Activated CD8-positive, alpha-beta memory T cell treated with anti-CD3 and anti-CD28 coated beads, Interleukin-2, amount 10 ng/mL, durations not matched to agents 7 days and 5 days (primary cell): ENCODE measurements at regions not wholly inside any gene's neighbourhood (a gene's known extent, or its start where the extent isn't known, plus 50 kb on each side); places are given as distances from the start of the nearest gene placed in this dataset.
"Not testable (repeated sequence)": the region's sequence is repeated elsewhere in the genome, so short reads cannot be mapped to it uniquely, and the experiment has no call there.

ENCODE experiments used
- ATAC-seq: fragments of 150-1000 bp; cut with Tn5 transposase; one replicate; pipeline ENCODE4 v1.10.0; 2021; ENCODE audit warnings: moderate library complexity
- CTCF ChIA-PET: fragments of 350-600 bp; sonication (Branson Sonifier 250); formaldehyde crosslinking; loops from one replicate; lab custom pipeline; 2021; ENCODE audit warnings: antibody characterized with exemption; lab: Charles Lee
- DNase-seq: peaks from one replicate; pipeline ENCODE4 v3.0.0-alpha.2; 2020
- H3K27ac Mint-ChIP-seq: one replicate; pipeline ENCODE4 v1.8.0; 2021; ENCODE audit warnings: mild to moderate bottlenecking, mixed read lengths
- H3K27me3 Mint-ChIP-seq: one replicate; pipeline ENCODE4 v1.8.0; 2021; ENCODE audit warnings: mixed read lengths
- H3K36me3 Mint-ChIP-seq: one replicate; pipeline ENCODE4 v1.8.0; 2021; ENCODE audit warnings: mild to moderate bottlenecking, mixed read lengths
- H3K4me1 Mint-ChIP-seq: one replicate; pipeline ENCODE4 v1.8.0; 2021; ENCODE audit warnings: mixed read lengths
- H3K4me3 Mint-ChIP-seq: one replicate; pipeline ENCODE4 v1.8.0; 2021; ENCODE audit warnings: mild to moderate bottlenecking, moderate library complexity, mixed read lengths
- H3K9me3 Mint-ChIP-seq: one replicate; pipeline ENCODE4 v1.8.0; 2022; ENCODE audit warnings: low read depth, mixed read lengths

DNA sequence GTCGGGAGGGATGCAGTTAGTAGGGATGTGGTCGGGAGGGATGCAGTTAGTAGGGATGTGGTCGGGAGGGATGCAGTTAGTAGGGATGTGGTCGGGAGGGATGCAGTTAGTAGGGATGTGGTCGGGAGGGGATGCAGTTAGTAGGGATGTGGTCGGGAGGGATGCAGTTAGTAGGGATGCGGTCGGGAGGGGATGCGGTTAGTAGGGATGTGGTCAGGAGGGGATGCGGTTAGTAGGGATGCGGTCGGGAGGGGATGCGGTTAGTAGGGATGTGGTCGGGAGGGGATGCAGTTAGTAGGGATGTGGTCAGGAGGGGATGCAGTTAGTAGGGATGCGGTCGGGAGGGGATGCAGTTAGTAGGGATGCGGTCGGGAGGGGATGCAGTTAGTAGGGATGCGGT lies 96.2 kb downstream of the BDH1 start:
- ATAC-seq, H3K4me3 Mint-ChIP-seq, CTCF ChIA-PET, H3K36me3 Mint-ChIP-seq: not testable (repeated sequence)
- DNase-seq: peak; percentile 59
- H3K27me3 Mint-ChIP-seq: peaks cover 35% of the 10 kb centered on the region
- peaks cover 10% of the 10 kb centered on the region for H3K9me3 Mint-ChIP-seq
- peak overlapping the region; percentile 28 for H3K27ac Mint-ChIP-seq
- peaks cover 15% of the 10 kb centered on the region for H3K4me1 Mint-ChIP-seq

DNA sequence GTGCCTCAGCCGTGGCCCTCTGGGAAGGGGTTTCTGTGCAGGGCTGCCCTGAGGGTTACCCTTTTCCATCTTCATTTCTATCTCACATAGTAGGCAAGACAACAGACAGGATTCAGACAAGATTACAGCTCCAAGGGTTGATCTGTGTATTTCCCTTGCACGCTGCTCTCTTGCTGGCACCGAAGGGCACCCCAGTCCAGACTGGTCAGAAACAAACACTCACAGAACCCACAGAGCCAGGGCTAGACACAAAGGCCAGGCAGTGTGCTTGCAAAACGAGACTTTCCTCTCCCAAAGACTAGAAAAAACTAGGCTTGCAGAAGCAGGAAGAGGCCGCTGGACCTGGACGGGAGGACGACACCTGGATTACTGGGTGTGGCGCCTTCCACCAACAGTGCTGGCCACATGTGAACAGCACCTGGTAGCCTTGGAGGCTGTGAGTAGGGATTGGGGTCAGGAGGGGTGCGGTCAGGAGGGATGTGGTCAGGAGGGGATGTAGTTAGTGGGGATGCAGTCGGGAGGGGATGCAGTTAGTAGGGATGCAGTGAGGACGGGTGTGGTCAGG lies 96.8 kb downstream of the BDH1 start:
- DNase-seq (no peak), ATAC-seq (no peak)
- H3K9me3 Mint-ChIP-seq: peaks cover 10% of the 10 kb centered on the region
- peaks cover 10% of the 10 kb centered on the region for H3K36me3 Mint-ChIP-seq
- no peak overlapping the region for H3K4me3 Mint-ChIP-seq
- H3K4me1 Mint-ChIP-seq: peaks cover 15% of the 10 kb centered on the region
- H3K27me3 Mint-ChIP-seq: peaks cover 38% of the 10 kb centered on the region
- CTCF ChIA-PET: interaction anchor here (6.3 kb wide), 1 partner anchor 202 kb away, joined by 56 read pairs; no protein-coding TSS in a partner anchor
- H3K27ac Mint-ChIP-seq: peak overlapping the region; percentile 77

DNA sequence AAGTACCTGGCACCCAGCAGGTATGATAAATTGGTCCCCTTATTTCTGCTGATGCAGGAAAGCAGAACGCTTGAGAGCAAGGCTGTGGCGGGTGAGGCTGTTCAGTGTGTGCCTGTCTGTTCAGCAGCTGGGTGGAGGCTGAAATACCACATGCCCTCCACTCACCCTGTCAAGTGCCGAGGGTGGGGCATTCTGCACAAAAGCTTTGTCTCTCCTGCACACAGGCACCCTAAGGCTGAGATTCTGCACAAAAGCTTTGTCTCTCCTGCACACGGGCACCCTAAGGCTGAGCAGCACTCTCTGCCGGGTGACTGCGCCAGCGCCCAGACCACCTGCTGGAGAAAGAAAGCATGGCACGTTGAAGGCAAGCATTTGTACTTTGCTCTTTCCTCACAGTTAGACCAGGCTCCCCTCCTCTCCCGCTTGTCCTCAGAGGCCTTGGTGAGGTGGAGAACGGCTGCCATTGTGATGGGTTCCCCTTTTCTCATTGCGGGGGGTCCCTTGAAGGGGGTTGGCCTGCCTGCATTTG lies 97.5 kb downstream of the BDH1 start:
- no peak overlapping the region for H3K27ac Mint-ChIP-seq

DNA sequence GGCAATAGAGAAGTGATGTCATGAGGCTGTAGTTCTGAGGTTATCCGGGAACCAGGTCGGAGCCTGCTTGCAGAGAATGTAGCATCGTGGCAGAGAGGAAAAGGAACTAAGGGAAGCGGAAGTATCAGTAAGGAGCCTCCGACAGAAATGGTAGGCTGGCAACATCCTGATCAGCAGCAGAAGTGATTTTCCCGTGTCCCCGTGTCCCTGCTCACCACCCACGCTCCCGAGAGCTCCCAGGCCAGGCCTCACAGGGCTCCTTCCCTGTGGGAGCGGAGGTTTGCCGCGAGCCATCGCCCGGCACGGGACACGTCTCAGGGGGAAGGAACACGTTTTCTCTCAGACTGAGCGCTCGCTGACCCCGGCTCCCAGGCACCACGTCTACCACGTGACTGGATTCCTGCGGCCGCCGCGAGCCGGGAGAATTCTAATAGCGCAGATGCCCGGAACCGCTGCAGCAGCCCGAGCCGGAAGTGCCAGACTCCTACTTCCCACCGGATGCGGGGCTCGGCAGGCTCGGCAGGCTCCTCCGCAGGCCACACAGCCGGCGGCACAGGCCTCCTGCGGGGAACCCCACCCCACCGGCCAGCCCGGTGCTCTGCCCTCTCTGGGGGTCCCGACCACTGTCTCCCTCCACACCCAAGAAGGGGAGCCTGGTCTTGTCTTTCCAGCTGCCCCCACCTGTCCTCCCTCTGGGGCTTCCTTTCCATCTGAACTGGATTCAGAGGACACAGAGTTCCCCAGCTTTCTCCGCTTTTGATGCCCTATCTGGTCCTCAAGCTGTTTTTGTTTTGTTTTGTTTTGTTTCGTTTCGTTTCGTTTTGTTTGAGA lies 99.3 kb downstream of the BDH1 start:
- DNase-seq (peak; percentile 66), ATAC-seq (peak; percentile 69)
- peaks cover 6% of the 10 kb centered on the region for H3K36me3 Mint-ChIP-seq
- CTCF ChIA-PET: interaction anchor here (6.3 kb wide), 1 partner anchor 200 kb away, joined by 56 read pairs; no protein-coding TSS in a partner anchor
- H3K27ac Mint-ChIP-seq: peak overlapping the region; percentile 58
- peaks cover 29% of the 10 kb centered on the region for H3K27me3 Mint-ChIP-seq
- peak overlapping the region; percentile 81 for H3K4me3 Mint-ChIP-seq
- H3K9me3 Mint-ChIP-seq: peaks cover 5% of the 10 kb centered on the region
- H3K4me1 Mint-ChIP-seq: peaks cover 13% of the 10 kb centered on the region

More for the DNA sequence above, 97.5 kb downstream of the BDH1 start:
- ATAC-seq (no peak), DNase-seq (no peak)
- CTCF ChIA-PET: interaction anchor here (0.7 to 6.3 kb wide), 2 partner anchors 201 to 270 kb away, joined by 3 to 56 read pairs; no protein-coding TSS in a partner anchor
- Mint-ChIP-seq H3K9me3 (peaks cover 10% of the 10 kb centered on the region), H3K36me3 (peaks cover 8% of the 10 kb centered on the region), H3K4me1 (peaks cover 13% of the 10 kb centered on the region), H3K27me3 (peaks cover 32% of the 10 kb centered on the region), H3K4me3 (no peak overlapping the region)

DNA sequence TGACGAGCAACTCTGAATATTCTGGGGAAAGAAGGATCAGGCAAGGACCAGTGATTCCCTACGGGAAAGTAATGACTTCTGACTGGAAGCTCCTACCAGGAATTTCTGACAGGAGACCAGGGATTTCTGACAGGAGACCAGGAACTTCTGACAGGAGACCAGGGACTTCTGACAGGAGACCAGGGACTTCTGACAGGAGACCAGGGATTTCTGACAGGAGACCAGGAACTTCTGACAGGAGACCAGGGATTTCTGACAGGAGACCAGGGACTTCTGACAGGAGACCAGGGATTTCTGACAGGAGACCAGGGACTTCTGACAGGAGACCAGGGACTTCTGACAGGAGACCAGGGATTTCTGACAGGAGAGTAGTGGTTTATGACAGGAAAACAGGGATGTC lies 100.9 kb downstream of the BDH1 start:
- not testable (repeated sequence) for H3K27ac Mint-ChIP-seq, H3K4me3 Mint-ChIP-seq, DNase-seq, ATAC-seq, H3K9me3 Mint-ChIP-seq, H3K36me3 Mint-ChIP-seq
- CTCF ChIA-PET: interaction anchor here (2.0 to 6.3 kb wide), 2 partner anchors 60 to 198 kb away, joined by 8 to 56 read pairs; no protein-coding TSS in a partner anchor
- Mint-ChIP-seq H3K4me1 (peaks cover 13% of the 10 kb centered on the region), H3K27me3 (peaks cover 33% of the 10 kb centered on the region)

DNA sequence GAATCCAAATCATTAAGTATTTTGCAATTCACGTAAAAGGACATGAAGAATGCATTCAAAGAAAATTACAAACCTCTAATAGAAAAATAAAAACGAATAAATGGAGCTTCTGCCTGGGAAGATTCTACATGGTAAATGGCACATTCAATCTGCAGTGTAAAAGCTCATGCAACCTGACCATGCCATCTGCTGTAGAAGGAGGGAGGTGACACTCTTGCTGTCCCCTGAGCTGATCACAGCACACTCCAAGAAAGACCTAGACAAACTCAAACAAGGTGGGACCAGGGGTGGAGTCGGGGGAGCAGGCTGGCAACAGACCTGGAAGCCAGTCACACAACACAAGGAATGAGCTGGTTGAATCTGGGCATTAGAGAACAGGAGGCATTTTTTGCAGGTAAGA lies 101.8 kb downstream of the BDH1 start:
- H3K4me3 Mint-ChIP-seq: no peak overlapping the region
- H3K4me1 Mint-ChIP-seq: peaks cover 13% of the 10 kb centered on the region
- H3K27ac Mint-ChIP-seq: no peak overlapping the region
- peaks cover 40% of the 10 kb centered on the region for H3K27me3 Mint-ChIP-seq
- peaks cover 4% of the 10 kb centered on the region for H3K36me3 Mint-ChIP-seq
- peak; percentile 53 for ATAC-seq
- DNase-seq: peak; percentile 46
- no peaks in the 10 kb centered on the region for H3K9me3 Mint-ChIP-seq
- CTCF ChIA-PET: interaction anchor here (0.6 to 6.3 kb wide), 15 partner anchors 10 to 232 kb away, joined by 3 to 56 read pairs (median 4); no protein-coding TSS in a partner anchor

DNA sequence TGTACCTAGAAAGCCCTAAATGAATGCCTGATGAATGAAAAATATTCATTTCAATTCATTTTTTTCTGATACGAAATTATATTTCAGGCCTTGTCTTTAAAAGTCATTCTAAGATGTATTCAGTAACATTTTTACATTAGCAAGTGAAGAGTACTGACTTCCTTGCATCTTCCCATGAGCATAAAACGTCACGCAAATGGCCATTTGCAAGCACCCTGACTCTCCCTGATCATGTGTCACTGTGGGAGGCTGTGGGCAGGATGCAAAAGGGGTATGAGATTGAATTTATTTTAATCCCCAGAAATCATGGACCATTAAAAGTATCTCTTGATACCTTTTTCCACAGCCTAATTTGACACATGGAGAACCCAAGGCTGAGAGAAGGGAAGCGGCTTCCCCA lies 105.0 kb downstream of the BDH1 start:
- Mint-ChIP-seq H3K9me3 (no peaks in the 10 kb centered on the region), H3K4me3 (no peak overlapping the region)
- CTCF ChIA-PET: no interaction called here

DNA sequence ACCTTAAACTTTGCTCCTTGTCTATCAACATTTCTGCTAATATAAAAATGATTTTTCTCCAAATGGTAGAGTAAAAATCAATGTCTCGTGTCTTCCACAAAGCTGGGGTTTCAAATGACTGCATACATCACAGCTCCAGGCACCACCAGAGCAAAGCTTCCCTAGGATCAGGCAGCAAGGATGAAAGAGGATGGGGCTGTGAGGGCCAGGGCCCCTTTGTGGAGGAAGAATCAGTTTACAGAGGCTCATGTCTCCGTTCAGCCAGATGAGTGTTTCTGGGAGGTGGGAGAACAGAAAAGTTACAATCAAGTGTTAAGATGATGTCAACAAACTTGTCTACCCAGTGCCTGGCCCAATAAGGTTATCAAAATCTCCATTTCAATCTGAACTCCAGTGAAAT lies 105.5 kb downstream of the BDH1 start:
- Mint-ChIP-seq H3K27me3 (peaks cover 50% of the 10 kb centered on the region), H3K36me3 (no peaks in the 10 kb centered on the region), H3K9me3 (no peaks in the 10 kb centered on the region), H3K27ac (no peak overlapping the region), H3K4me1 (no peaks in the 10 kb centered on the region), H3K4me3 (no peak overlapping the region)
- no peak for ATAC-seq
- DNase-seq: no peak
- CTCF ChIA-PET: interaction anchor here (0.8 kb wide), 1 partner anchor 194 kb away, joined by 3 read pairs; no protein-coding TSS in a partner anchor

More for the DNA sequence above, 105.0 kb downstream of the BDH1 start:
- H3K36me3 Mint-ChIP-seq: no peaks in the 10 kb centered on the region
- no peak for DNase-seq
- no peak overlapping the region for H3K27ac Mint-ChIP-seq
- H3K4me1 Mint-ChIP-seq: peaks cover 5% of the 10 kb centered on the region
- peaks cover 53% of the 10 kb centered on the region for H3K27me3 Mint-ChIP-seq
- ATAC-seq: no peak

DNA sequence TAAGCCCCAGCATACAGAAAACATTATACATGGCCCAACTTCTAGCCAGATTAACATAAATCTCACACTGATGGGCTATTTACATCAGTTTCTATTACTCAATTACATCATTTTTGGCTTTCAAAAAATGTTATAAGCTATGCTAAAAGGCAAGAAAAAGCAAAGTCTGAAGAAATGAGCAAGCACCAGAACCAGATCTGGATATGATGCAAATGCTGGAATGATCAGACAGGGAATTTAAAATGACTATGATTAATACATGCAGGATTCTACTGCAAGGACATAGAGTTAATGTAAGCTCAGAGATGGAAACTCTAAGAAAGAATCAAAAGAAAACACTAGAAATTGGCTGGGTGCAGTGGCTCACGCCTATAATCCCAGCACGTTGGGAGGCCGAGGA lies 106.6 kb downstream of the BDH1 start:
- ATAC-seq, CTCF ChIA-PET, H3K9me3 Mint-ChIP-seq, H3K4me3 Mint-ChIP-seq, H3K27ac Mint-ChIP-seq, H3K36me3 Mint-ChIP-seq, H3K4me1 Mint-ChIP-seq, DNase-seq: not testable (repeated sequence)
- H3K27me3 Mint-ChIP-seq: peaks cover 47% of the 10 kb centered on the region

DNA sequence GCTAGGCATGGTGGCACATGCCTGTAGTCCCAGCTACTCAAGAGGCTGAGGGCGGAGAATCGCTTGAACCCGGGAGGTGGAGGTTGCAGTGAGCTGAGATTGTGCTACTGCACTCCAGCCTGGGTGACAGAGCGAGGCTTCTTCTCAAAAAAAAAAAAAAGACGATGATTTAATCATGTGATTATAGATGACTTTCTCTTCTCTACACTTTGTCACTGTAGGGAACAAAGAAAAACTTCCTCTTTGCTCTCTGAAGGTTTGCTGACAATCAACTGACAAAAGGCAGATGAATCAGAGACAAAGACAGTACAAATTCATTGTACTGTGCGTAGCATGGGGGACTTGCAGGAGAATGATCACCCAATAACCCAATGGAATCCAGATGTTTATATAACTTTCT lies 108.0 kb downstream of the BDH1 start:
- CTCF ChIA-PET, DNase-seq, H3K4me1 Mint-ChIP-seq, ATAC-seq, H3K36me3 Mint-ChIP-seq, H3K4me3 Mint-ChIP-seq, H3K9me3 Mint-ChIP-seq, H3K27ac Mint-ChIP-seq: not testable (repeated sequence)
- H3K27me3 Mint-ChIP-seq: peaks cover 53% of the 10 kb centered on the region

DNA sequence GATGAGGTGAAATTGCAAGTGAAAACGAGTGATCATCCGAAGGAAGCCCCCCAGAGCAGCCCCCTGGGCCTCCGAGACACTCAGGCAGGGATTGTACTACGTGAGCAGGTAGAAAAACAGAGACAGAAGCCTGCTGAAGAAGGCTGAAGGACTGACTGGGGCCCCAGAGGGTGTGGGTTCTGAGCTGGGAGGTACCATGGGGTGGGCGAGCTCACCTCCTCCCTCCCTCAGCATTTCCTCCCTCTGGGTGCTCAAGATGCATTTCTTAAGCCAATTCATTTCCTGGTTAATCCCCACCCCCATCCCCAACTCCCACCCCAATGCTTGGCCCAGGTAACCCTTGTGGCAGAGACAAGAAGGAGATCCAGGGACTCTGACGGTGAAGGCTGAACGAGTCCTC lies 108.7 kb downstream of the BDH1 start:
- H3K36me3 Mint-ChIP-seq: no peaks in the 10 kb centered on the region

DNA sequence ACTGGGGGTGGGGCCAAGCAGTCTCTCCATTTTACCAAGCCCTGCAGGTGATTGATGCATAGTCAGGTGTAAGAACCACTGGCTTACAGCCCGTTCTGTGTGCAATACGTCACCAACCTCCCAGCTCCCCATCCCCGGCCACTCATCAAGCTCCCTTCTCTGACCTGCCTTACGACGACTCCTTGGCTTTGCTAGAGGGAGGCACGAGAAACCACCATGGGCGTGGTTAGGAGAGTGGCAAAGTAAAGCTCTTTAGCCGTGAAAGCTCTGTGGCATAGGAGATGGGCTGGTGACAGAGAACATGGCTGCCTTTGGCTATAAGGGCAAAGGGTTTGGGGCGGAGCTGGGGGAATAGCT lies 109.1 kb downstream of the BDH1 start:
- no peaks in the 10 kb centered on the region for H3K9me3 Mint-ChIP-seq
- DNase-seq (no peak), ATAC-seq (no peak)
- H3K4me1 Mint-ChIP-seq: no peaks in the 10 kb centered on the region
- H3K27me3 Mint-ChIP-seq: peaks cover 60% of the 10 kb centered on the region
- CTCF ChIA-PET: no interaction called here
- no peak overlapping the region for H3K4me3 Mint-ChIP-seq
- H3K27ac Mint-ChIP-seq: no peak overlapping the region
- H3K36me3 Mint-ChIP-seq: no peaks in the 10 kb centered on the region

More for the DNA sequence above, 108.7 kb downstream of the BDH1 start:
- DNase-seq (no peak), ATAC-seq (no peak)
- no peaks in the 10 kb centered on the region for H3K9me3 Mint-ChIP-seq
- H3K27me3 Mint-ChIP-seq: peaks cover 57% of the 10 kb centered on the region
- H3K4me1 Mint-ChIP-seq: no peaks in the 10 kb centered on the region
- H3K4me3 Mint-ChIP-seq: no peak overlapping the region
- H3K27ac Mint-ChIP-seq: no peak overlapping the region
- CTCF ChIA-PET: no interaction called here

DNA sequence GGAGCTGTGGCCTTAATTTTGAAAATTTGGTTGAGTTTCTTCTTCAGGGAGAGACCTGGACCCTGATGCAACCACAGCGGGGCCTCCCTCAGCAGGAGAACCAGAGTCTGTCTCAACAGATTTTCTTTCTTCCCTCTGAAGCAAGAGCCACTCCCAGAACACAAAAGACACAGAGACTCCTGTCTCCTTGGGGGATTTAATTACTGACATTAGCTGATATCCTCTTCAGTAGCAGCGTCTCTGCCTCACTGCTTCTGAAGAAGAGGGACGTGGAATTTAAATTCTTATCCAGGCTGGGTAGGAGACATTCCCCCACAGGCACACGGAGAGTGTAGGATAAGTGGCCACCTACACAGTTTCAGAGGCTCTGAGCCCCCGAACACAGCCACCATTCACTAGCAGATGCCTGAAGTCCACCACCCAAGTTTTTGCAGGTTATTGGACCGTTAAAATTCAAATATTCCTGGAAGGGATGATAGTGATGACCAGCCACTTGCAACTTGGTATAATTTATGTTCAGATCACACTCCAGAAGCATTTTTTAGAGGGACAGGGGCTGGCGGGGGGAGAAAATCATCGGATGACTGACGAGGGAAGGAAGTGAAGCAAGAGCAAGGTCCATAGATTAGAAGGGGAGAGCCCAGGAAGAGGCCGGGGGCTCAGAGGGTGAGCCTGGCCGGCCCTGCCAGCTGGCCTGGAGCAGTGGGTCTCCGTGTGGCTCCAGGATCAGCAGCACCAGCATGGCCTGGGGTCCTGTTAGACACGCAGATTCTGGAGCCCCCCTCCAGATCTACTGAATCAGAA lies 109.7 kb downstream of the BDH1 start:
- no peak overlapping the region for H3K4me3 Mint-ChIP-seq
- ATAC-seq: no peak
- H3K4me1 Mint-ChIP-seq: no peaks in the 10 kb centered on the region
- no peaks in the 10 kb centered on the region for H3K36me3 Mint-ChIP-seq
- H3K9me3 Mint-ChIP-seq: no peaks in the 10 kb centered on the region
- H3K27ac Mint-ChIP-seq: no peak overlapping the region
- CTCF ChIA-PET: no interaction called here
- DNase-seq: no peak
- H3K27me3 Mint-ChIP-seq: peaks cover 61% of the 10 kb centered on the region
